ENCODE measurements at regions not wholly inside any gene's neighbourhood (a gene's known extent, or its start where the extent isn't known, plus 50 kb on each side); places are given as distances from the start of the nearest gene placed in this dataset.
A peak's percentile ranks its signal among the peaks of the same experiment; 100 is the strongest.

DNA sequence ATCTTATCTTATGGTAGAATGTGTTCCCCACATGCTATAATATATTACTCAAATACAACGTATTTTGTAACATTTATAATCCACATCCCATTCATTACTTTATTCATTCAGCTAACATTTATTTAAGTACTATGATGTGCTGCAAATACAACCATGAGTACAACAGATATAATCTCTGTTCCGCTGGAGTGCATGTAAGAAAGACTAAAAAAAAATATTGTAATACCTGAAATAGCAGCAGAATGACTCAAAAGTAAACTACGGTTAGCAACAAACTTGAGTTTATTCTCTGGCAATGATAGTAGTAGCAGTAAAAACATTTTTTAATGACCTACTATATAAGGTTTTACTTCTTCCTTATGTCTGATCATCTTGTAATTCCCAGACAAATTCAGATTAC is 1776.3 kb downstream of the STIM2 start:
- no peak for DNase-seq (ENCODE audit: low read depth in 2 of 2)

DNA sequence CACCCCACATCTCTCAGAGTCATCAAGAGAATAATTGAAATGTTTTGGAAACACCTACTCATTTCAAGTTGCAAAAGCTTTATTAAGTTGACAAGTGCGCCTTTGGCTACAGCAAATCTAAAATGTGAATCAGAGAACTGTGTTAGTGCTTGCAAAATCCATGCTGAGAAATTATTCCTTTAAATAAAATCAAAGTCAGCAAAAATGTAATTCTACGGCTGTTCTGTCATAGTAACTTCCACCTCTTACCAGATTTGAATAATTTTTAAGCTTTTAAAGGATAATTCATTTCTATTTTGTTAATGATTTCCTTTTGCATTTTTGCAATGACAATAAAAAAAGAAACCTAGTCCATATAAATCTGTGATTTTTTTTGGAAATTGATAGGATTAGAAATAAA is 1779.1 kb downstream of the STIM2 start:
- no peak for DNase-seq (ENCODE audit: low read depth in 2 of 2)

DNA sequence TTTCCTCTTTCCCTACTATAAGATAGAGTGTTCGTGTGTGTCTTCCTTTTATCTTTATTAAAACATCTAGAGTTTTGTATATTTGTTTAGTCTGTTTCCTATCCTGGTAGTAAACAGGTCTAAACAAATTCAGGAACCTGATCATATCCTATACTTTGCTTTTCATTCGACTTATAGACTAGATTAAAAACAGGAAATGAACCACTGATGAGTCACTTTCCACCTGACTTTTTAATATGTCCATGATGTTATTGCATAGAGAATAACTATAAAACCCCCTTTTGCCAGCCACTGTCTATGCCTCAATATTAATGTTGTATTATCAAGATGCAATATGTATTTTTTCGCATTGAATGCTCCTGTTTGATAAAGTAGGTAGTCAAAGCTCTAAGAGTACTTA is 1794.0 kb downstream of the STIM2 start:
- DNase-seq (ENCODE audit: low read depth in 2 of 2) = no peak

DNA sequence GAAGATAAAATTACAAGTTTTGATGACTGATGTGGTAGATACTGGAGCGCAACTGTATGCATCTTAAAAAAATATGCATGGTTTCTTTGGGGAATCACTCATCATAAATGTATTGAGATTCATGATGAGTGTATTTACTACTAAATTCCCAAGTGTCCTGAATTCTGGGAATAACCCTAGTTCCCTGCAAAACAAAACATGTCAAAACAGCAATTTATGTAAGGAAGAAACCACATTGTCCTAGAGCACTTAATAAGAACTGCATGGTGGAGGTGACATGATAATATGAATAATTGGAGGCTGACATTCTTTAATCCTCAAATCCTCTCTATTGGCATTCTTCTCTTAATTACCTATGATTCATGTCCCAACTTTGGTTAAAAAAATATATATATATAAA is 1804.7 kb downstream of the STIM2 start:
- peak; percentile 49 to 53 for DNase-seq (ENCODE audit: low read depth in 2 of 2)

DNA sequence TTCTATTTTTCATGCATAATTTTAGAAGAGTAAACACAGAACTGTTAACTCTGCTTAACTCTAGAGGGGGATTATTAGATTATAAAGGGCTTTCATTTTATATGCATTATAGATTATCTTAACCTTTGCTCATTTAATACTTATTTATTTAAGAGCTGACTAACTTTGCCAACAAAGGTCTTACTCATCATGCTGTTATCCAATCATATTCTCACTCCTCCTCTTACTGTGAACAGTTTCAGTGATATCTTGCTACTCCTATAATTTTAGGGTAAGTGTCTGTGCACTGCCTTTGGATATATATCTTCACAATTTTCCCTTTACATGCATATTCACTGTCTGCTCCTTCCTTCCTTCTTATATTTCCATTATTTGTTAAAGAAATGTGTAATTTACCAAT is 1814.9 kb downstream of the STIM2 start:
- DNase-seq (ENCODE audit: low read depth in 2 of 2) = no peak

DNA sequence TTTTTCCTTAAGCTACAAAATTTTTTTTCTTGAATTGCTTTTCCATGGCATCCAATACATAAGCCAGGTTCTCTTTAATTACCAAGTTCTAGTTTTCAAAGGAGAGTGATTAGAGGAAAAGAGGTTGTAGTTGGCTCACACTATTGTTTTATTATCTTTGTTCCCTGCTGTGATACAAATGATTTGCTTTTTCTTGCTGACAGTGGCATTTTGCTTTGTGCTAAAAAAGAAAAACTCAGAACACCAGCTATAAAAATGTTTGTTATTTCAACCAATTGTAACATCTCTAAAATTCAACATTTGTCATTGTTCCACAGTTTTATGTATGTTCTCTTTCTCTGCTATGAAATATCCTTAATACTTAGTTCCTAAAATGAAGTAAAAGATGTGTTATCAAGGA is 1817.2 kb downstream of the STIM2 start:
- DNase-seq (ENCODE audit: low read depth in 2 of 2) = no peak

DNA sequence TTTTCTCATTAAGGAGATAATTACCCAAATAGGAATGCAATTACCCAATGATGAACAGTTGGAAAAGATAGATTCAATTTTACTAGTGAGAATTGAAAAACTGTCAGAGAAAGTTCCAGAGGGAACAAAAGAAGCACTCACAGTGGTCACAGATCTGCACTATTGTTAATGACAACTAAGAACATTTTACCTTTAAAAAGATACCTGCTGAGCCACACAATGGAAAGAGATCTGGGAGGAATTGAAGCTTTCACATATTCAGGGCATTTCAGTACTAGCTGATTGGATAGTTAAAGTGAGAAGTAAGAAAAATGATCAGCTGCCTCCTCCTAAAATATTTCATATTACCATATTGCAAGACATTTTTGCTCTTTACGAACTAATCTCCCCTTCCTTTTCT is 1822.2 kb downstream of the STIM2 start:
- DNase-seq (ENCODE audit: low read depth in 2 of 2) = no peak

DNA sequence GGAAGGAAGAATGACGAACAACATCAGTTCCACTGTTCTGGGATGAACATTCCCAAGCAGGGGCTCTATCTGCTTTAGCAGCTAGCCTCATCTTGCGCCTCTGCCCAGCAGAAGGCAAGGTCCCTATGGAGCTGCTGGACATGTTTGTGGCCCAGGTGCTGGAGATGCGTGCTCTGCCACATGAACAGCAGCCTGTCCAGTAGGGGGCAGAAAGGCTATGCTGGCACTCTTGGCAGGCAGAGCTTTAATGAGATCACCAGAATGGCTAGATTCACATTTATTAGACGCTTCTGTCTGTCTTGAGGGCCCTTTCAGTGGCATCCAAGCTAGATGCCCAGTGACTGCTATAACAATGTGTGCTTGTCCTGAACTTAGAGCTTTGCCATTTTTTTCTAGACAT is 1826.0 kb downstream of the STIM2 start:
- no peak for DNase-seq (ENCODE audit: low read depth in 2 of 2)

DNA sequence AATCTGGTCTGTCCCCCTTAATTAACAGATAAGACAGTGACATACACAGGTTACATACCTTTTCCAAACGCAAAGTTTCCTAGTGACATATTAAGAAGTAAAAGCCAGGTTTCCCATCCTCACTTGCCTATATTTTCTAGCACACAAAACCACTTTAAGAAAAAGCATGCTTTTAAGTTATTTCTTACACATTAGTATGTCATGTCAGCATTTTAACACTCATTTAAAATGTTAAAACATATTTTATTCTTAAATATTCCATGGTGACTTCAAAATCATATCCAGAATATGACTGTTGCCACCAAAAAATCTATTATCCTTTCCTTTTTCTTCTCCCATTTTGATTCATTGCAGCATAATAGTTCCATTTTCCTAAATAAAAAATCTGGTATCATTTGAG is 1830.2 kb downstream of the STIM2 start:
- DNase-seq (ENCODE audit: low read depth in 2 of 2) = no peak

DNA sequence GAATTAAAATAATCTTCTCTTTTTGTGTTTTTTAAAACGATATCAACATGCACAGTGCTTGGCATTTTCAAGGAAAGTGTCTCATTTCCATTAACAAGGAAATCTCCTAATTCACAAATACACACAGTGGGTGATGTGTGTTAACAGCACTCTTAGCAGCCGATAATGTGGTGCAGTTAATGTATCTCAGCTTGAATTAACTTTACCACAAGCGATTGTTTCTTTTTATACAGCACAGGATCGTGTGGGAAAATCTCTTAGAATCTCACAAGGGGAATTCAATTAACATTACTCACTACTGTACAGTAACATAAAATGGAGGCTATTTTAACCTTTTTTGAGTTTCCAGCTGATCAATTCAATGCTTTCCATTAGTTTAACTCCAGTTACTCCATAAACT is 1841.9 kb downstream of the STIM2 start:
- no peak for DNase-seq (ENCODE audit: low read depth in 2 of 2)

DNA sequence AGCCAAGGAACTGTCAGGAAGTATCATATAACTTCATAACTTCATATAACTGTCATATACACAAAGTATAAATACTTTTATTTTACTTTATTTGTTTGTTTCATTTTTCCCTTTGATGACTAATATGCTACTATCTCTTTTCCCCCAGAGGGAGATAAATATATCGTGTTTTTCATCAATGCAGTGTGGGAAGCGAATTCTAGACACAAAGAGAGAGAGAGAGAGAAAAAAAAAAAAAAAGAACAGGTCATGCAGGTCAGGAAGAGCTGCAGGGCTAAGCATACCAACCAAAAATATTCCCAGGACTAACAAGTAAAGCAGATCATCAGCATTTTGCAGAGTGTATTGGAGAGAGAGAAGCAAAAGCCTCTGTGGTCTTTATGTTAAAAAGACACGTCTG is 1849.2 kb downstream of the STIM2 start:
- DNase-seq (ENCODE audit: low read depth in 2 of 2) = no peak

DNA sequence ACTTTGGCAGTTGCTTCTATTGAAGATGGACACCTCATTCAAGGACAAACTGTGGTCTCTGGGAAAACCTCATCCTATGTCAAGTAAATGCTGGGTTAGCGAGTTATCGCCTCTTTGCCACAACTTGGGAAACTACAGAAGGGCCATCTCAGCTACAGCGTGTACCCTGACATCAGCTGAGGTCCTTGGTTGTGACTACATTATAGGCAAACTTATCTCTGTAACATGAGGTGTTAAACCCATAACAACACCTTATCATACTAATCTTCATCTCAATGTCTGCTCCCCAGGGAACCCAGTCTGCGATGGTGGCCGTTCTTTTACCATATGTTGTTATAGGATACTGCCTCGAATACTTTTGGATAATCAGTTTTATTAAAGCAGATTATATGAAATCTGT is 1862.7 kb downstream of the STIM2 start:
- DNase-seq (ENCODE audit: low read depth in 2 of 2) = no peak

DNA sequence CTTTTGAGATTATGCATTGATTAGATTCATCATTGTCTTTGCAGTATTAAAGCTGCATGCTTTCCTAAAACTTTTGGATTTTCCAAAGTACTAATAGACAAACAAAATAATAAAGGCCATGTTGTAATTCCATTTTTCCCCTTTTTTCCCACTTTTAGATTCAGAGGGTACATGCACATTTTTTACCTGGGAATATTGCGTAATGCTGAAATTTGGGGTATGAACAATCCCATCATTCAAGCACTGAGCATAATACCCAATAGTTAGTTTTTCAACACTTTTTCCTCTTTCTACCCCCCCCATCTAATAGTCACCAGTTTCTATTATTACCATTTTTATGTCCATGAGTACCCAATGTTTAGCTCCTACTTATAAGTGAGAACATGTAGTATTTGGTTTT is 1863.6 kb downstream of the STIM2 start:
- no peak for DNase-seq (ENCODE audit: low read depth in 2 of 2)

DNA sequence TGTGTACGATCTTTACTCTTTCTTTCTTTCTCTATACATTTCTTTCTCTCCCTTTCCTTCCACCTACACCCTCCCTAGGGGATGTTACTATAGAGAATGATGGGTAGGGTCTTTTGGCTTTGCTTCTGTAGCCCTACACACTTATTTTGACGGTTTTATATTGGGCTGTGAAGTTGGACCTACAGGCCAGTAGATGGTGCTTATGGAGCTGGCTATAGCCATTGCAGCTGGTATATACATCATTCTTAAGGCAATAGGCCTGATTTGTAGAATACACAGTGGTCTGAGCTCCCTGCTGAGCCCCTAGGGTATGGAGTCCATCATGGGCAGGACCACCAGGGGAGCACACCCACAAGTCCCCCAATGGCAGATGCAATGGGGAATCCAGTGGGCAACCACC is 1869.7 kb downstream of the STIM2 start:
- no peak for DNase-seq (ENCODE audit: low read depth in 2 of 2)

DNA sequence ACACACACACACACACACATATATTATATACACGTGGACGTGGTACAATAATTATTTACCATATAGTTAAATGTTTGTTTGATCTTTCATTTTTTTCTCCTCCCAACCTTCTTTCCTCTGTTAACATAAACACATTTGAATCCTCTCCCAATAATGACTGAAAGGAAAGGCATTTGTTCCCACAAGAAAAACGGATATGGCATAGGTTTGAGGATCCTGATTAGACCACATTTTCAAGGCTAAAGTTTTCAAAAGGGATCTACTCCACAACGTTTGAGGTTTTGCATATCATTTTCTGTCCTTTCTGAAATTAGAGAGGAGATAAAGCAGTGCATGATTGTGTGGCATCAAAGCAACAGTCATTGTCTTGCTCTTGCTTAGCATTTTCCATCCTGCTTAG is 1883.4 kb downstream of the STIM2 start:
- DNase-seq (ENCODE audit: low read depth in 2 of 2) = no peak

DNA sequence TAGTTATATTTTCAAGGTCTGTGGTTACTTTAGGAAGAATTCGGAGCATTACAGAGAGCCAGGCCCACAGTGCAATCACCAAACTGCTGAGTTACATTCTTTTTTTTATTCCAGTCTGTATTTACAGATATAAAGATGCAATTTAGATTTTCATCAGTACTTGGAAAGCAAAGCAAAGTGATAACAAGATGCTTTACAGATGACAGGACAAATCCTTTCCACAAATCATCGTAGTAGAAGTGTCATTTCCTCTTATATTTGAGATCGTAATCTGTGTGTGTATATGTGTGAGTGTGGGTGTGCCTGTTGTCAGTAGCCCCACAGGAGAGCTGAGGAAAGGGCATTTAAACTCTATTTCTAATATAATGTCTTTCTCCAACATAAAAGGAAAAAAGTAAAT is 1893.7 kb downstream of the STIM2 start:
- DNase-seq (ENCODE audit: low read depth in 2 of 2) = no peak

DNA sequence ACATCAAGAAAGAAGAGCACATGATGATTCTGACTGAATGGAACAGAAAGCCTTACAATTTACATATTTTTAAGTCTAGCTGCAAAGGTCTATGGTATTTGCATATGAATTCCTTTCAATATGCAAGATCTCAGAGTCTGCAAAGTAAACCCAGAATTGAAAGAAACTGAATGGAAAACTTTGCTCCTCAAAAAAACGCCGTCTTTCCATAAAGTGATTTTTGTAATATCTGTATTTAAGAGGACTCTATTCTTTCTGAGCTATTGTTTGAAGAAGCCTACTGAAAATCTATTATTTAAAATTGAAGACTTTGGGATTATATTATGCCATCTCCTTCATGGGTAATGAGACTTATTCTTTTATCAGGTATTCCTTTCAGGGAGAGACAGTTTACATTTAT is 1894.4 kb downstream of the STIM2 start:
- DNase-seq (ENCODE audit: low read depth in 2 of 2) = no peak

DNA sequence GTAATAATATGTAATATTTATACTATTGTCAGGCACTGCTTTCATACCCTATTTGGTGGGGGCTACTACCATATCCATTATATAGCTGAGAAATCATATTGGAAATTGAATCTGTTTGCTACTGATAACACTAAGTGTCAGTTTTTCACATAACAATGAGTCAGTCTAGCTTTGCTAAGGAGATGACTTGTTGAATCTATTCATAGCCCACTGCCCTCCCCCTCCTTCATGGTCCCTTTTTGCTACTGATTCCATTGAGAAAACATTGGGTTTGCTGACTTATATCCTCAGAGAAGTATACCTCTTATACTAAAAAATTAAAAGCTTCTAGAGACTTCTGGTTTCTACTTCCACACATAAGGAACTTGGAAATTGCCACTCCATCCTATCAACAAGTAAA is 1898.4 kb downstream of the STIM2 start:
- no peak for DNase-seq (ENCODE audit: low read depth in 2 of 2)

DNA sequence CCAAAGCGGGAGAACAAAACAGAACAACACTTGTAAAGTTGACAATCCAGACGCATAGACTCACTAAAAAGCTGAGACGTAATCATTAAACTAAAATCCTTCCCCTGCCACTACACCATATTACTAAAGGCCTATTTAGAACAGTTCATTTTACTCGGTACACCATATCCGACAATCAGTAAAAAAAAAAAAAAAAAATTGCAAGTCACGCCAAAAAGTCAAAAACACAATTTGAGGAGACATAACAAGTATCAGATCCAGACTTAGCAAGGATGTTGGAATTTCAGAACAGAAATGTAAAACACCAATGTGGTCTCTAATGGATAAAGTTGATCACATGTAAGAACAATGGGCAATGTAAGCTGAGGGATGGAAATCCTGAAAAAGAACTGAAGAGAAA is 1899.4 kb downstream of the STIM2 start:
- no peak for DNase-seq (ENCODE audit: low read depth in 2 of 2)

DNA sequence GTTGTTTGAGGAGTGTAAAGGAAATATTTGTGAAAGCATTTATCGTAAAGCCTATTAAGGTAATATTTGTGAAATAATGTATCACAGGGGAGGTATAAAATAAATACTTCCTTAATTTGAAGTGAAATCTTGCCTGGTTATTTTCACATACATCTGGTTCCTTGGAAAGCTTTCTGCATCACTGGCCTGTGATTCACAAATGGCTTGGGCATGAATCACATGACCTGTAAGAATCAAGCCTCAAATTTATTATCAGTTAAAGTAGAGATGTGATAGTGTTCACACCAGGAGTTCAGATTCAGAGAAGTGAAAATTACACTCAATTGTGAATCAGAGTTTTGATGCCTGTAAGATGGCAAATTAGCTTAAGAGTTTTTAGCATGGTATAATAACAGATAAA is 1911.4 kb downstream of the STIM2 start:
- peak; percentile 38 to 50 for DNase-seq (ENCODE audit: low read depth in 2 of 2)

DNA sequence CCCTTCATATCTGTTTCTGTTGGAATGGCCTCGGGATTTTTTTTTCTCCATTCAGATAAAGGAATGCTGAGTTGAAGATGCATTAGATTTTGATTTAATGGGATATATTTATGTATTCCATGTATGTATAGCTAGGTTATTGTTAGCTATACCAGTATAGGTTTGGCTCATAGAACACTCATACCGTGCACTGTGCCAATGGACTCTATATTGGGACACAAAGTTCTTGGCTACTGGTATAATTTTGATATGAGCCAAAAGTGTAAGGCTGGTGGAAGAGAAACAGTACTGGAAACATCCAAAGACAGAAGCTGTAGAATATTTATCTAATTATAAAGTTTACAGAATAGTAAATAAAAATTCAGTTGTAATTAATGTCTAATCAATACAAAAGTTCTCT is 1912.1 kb downstream of the STIM2 start:
- no peak for DNase-seq (ENCODE audit: low read depth in 2 of 2)

DNA sequence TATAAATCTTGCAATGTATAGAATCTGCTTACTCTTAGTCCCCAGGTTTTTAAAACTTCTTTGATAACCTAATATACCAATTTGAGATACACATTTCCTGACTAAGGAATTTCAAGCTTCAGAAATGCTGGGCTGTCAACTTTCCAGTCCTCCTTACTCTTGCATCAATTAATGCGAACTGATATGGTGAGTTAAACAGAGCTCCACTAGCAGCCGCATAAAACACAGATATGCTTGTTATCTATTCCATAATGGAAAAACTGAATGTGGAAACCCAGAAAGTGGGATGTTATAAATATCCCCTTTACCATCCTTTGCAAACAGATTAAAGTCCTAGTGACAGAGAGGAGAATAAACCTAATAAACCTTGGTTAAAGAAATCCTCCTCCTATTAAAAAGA is 1913.7 kb downstream of the STIM2 start:
- DNase-seq (ENCODE audit: low read depth in 2 of 2) = no peak

DNA sequence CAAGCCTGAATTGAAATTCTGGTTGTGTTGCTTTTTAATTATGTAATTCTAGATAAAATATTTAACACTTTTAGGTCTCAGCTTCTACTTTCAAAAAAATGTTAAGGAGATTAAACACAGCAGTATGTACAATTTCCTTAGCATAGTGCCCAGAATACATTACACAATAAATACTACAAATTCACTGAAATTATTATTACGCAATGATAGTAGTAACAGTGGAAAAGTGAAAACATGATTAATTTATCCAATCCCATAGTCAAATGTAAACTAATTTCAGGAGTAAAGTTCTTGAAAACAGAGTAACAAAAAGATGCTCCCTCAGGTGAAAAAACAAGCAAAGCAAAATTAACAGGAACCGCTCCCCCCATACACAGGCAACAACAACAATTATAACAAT is 1915.4 kb downstream of the STIM2 start:
- DNase-seq (ENCODE audit: low read depth in 2 of 2) = no peak

DNA sequence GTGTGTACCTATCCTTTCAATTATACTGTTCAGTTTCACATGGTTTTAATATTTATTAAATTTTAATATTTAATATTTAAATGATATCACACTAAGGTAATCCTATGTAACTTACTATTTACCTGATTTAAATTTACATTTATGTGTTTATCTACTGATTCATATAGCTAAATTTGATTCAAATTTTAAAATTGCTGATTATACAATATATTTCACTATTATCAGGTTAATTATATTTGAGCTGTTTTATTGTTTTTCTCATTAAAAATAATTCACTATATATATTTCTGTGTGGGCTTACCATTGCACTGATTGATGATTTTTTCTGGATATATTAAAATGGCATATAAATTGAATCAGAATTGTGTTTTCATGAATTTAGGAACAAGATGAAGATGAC is 1923.5 kb downstream of the STIM2 start:
- DNase-seq (ENCODE audit: low read depth in 2 of 2) = no peak

DNA sequence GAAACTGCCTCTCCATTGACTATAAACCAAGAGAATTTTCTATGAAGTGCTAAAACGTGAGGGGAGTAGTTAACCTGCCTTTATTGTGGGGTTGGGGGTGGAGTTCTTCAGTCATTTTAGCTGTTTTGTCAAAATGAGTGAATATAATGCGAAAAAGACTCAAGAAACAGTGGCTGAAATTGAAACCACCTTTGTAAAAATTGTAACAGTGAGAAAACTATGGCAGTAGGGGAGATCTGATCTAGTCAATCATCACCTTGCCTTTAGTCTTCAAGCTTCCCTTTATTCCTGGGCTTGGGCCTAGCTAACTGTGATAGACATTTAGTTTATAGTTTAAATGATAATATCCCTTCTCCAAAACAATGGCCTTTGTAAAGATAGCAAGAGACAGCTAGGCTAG is 1927.3 kb downstream of the STIM2 start:
- DNase-seq (ENCODE audit: low read depth in 2 of 2) = no peak

Measured in fibroblast of skin of left biceps (primary cell).